HG03159 (cell line): ENCODE measurements at regions not wholly inside any gene's neighbourhood (a gene's known extent, or its start where the extent isn't known, plus 50 kb on each side); places are given as distances from the start of the nearest gene placed in this dataset.
A peak's percentile ranks its signal among the peaks of the same experiment; 100 is the strongest.

Source experiments
- ATAC-seq: cut with Tn5 transposase; IDR thresholded peaks from one replicate; pipeline ENCODE4 v1.9.1; 2021; ENCODE audit warnings: mild to moderate bottlenecking, moderate library complexity; ENCODE audit not compliant: unreplicated experiment

DNA sequence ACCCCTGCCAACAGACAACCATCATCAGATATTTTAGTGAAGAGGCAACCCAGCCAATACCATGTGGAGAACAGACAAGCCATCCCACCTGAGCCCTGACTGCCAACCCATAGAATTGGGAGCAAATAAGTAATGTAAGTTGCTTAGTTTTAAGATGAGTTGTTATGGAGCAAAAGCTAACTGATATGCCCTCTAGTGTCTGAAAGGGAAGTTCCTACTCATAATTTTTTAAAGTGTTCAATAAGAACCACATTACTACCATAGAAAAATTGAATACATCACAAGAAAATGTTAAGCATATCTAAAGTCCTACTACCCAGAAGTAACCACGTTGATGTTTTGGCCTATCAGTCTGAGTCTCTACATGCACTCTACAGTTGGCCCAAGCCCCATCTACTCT lies 50.8 kb upstream of the SLC36A4 start:
- ATAC-seq, result no peak

DNA sequence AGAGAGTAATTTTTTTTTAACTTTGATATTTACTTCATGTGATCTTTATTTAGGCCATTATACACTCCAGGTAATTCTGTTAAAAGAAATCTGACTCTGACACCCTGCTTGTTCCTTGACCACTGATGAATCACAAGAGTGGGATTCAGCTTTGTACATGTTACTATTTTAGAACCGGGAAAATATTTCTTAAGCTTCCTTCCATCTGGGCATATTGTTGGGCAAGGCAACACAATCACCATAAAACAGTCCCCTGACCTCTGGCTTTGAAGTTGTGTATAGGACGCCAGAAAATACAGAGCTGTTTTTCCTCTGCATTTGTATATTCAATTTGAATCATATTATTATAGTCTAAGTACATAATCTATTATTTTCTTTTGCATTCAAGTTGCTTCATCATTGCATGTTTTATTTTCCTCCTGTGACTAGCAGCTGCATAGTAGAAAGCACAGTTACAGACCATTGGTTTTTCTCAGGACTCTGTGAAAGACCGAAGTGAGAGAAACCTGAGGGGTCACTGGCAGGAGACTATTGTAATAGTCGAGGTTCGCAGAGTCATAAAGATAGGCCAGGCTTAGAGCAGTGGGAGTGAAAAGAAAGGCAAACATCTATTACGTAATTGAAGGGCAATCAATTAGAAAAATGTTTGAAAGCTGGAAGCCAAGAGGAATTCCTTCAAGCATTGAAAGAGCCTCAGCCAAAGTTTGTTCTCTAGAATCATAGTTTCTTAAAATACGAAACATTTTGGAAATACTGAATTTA lies 51.8 kb upstream of the SLC36A4 start:
- no peak for ATAC-seq

DNA sequence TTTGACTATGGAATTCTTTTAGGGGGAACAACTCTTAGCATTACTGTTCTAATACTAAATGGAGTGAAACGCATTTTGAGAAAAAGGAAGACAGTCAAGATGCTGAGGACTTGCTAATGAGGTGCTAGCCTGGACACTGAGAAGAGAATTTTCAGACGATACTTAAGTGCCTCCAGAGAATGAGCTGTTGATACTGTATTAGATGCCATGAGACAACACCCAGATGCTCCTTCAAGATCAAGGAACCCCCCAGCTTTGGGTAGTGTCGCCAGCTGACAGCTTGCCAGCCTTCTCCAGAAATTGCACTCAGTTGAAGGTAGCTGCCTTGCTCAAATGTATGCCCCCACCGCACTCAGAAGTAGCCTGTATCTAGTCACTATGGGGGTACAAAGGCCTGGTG lies 52.5 kb upstream of the SLC36A4 start:
- ATAC-seq, result no peak

DNA sequence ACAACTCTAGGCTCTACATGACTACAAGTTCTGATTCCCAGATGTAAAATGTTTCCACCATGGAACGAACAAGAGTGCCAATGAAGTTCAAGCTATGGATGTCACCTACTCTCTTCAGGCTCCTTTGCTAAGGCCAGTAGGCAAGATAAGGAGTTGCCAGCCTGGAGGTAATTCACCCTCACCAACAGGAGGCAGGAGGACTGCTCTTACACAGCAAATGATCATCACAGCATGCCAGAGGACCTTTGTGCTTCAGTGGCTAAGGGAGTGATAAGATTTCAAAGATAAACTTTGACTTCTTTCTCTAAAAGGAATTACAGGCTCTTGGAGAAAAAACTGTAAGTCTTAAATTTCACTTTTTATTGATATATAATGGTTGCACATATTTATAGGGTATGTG lies 54.1 kb upstream of the SLC36A4 start:
- ATAC-seq, result no peak

DNA sequence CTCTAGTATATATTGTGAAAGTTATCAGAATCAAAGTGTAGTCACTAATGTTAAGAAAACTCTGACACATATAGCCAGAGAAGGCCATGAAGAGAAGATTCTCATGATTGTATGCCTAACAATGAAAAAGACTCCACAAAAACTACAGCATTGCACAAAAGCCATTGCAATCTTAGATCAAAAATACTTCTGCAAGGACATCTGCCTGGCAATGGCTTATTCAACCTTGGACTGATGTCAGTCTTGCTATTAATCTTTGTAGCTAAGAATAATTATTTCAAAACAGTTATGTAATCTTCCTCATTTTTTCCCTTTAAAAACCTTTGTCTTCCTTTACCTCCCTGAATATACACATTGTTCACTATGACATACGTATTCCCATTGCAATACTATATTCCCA lies 55.3 kb upstream of the SLC36A4 start:
- no peak for ATAC-seq

DNA sequence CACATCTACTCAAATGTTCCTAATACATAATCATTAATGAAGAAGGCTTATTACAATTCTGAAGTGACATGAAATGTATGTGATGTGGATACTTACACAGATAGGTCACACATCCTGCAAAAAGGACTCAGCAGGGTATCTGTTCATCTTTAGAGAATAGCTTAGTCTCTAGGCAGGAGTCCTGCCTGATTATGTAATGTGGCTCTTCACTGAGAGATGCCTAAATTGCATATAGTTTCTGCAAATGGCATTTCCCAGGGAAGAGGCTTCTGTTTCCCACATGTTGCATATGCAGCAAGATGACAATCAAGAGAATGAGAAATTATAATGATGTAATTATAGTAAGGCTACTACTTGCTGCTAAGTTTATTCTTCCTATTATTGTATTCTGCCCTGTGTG lies 58.8 kb upstream of the SLC36A4 start:
- ATAC-seq, result no peak

DNA sequence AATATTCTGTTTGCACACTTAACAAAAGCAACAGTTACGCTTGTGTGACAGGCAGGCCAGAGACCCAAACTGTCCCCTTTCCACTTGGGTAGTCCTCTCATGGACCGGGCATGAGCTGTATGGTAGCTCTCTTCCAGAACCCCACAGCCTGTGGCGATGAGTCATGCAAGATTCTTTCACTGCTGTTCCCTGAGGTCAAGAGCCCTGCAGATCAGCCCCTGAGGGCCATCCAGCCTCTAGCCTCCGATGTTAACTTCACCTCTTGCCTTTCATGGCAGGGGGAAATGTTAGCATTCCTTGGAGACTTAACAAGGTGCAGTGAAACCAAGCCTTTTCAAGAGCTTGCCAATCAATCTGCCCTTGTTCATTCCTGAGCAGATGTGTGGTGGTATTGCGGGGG lies 63.2 kb upstream of the DEUP1 start:
- ATAC-seq, result no peak

DNA sequence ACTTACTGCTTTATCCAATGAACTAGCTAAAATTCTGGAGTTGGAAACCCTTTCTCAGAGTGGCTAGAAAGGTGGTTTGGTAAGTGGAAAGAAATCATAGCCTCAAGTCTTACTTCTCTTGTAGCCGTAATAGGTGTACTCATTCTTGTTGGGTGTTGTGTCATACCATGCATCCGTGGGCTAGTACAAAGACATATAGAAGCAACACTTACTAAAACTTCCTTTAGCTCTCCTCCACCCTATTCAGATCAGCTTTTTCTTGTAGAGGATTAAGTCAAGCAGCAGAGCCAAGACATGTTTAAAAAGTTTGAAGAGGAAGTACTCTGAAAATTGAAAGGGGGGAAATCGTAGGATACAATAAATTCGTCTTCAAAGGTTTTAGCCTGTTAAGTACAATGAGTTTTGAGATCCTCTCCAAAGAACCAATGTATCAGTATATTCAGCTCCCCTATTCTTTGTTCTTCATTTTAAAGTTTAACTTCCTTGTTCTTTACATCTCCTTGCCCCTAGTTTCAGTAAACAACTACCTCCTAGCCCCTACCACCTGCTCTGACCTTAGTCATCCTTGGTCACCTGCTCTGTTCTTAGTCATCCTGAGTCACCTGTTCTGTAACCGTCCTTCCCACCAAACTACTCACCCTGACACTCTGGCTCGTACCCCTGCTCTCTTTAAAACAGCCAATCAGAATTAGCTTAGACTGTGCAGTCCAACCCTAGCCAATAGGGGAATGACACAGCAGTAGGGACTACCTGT lies 62.1 kb upstream of the DEUP1 start:
- ATAC-seq, result no peak

DNA sequence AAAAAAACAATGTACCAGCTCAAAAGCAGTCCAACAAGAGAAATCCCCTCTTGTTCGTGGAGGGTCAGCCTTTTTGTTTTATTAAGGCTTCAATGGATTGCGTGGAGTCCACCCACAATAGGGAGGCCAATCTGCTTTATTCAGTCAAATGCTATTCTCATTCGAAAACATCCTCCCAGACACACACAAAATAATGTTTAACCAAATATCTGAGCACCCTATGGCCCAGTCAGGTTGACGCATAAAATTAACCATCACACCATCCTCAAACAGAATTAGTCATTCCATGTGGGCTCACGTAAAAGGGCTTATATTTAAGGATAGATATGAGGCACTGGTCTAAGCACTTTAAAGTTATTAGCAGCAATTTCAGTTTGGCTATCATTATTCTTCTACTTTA lies 58.9 kb upstream of the DEUP1 start:
- no peak for ATAC-seq

DNA sequence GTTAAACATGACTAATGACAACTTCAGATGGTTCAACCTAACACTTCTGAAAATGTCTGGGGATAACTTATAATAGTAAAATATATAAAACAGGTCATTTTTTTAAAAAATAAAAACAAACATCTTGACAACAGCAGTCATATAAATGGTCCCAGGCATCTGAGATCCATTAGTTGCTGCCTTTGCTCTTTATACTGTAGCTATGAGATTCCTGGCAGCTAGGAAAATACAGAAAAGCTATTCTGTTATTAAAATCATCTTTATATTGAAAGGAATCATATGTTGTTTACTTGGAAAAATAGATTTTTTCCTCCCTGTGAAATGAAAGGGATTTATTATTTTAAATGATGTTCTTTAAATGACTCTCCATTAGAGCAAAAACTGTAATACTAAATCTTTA lies 55.7 kb upstream of the DEUP1 start:
- ATAC-seq, result no peak

DNA sequence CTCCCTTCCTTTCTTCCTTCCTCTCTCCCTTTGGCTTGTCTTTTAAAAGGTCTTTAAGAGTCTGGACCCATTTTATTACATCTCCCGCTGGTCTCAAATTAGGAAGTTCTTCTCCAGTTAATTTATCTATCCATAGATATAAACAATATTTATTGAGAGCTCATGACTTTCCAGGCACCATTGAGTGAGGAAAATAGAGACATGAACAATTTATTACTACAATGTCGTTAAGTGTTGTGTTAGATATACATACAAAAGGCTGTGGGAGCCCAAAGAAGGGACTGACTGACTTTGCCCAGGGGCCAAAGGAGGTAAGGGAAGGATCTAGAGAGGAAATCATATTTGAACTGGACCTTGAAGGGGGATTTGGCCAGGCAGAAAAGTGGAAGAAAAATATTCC lies 51.6 kb upstream of the DEUP1 start:
- no peak for ATAC-seq

DNA sequence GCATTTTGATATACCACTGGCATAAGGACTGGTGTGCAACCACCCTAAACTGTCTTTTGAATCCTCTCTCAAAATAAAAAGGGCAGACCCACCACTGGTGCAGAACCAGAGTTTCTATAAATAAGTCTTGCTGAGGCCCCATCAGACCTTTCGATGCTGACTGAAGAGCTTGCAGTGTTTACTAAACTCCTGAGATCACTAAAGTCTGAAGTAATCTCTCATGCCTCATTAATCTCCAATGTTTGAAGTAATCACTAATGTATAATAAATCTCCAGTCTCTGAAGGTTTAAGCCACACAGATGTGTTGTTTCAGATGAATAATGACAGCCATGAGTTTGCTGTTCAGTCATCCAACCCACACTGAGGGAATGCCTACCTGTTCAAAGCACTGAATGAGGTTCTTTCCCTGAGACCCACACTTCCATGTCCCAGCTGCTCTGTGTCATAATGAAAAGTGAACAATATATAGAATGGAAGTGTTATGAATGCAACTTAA lies 50.6 kb upstream of the DEUP1 start:
- ATAC-seq, result peak; percentile 66
